PC-3 (cell line): ENCODE measurements at regions not wholly inside any gene's neighbourhood (a gene's known extent, or its start where the extent isn't known, plus 50 kb on each side); places are given as distances from the start of the nearest gene placed in this dataset.

Experiments used
- EZH2 ChIP-seq: fragments of 300-600 bp; sonication (generic); IDR thresholded peaks from one replicate; pipeline ENCODE4 v1.6.1; 2017; ENCODE audit warnings: antibody characterized with exemption, mild to moderate bottlenecking, low read length; ENCODE audit not compliant: unreplicated experiment
- TF ChIP-seq, protein P1 (sequence below): fragments of 300-600 bp; sonication (generic); conservative IDR thresholded peaks from 2 replicates; pipeline ENCODE4 v1.5.1; 2017; ENCODE audit warnings: antibody characterized with exemption, low read depth, mild to moderate bottlenecking, low read length

DNA sequence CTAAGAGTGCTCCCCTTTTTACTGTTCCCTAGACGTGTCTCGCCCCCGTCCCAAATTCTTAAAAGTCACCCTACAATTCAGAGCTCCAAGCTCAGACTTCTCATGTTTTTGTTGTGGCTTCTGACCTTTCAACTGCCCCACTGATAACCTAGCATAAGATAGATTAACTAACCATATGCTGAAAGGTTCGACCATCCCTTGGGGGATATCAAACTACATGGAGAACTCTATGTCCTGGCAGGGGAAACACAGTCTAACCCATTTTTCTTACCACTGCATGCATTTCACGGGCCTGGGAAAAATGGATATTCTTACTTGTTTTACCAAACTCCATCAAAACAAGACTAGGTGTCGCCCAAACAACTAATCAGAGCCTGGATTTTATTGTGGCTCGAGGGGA, 236.4 kb upstream of the MID1 start:
- TF ChIP-seq EZH2, result no peak
- TF ChIP-seq, protein P1, sequence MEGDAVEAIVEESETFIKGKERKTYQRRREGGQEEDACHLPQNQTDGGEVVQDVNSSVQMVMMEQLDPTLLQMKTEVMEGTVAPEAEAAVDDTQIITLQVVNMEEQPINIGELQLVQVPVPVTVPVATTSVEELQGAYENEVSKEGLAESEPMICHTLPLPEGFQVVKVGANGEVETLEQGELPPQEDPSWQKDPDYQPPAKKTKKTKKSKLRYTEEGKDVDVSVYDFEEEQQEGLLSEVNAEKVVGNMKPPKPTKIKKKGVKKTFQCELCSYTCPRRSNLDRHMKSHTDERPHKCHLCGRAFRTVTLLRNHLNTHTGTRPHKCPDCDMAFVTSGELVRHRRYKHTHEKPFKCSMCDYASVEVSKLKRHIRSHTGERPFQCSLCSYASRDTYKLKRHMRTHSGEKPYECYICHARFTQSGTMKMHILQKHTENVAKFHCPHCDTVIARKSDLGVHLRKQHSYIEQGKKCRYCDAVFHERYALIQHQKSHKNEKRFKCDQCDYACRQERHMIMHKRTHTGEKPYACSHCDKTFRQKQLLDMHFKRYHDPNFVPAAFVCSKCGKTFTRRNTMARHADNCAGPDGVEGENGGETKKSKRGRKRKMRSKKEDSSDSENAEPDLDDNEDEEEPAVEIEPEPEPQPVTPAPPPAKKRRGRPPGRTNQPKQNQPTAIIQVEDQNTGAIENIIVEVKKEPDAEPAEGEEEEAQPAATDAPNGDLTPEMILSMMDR, result no peak
